A673 (cell line): ENCODE measurements at regions not wholly inside any gene's neighbourhood (a gene's known extent, or its start where the extent isn't known, plus 50 kb on each side); places are given as distances from the start of the nearest gene placed in this dataset.

Source experiments
- EZH2 ChIP-seq: fragments of 200-600 bp; sonication (generic); IDR thresholded peaks from 2 replicates; pipeline ENCODE4 v1.6.1; 2017; ENCODE audit warnings: borderline replicate concordance, low read depth, mild to moderate bottlenecking, mixed read lengths, antibody characterized with exemption, low read length; ENCODE audit not compliant: poor library complexity, severe bottlenecking
- TF ChIP-seq, protein P1 (sequence below): fragments of 300-800, 200-600 bp; sonication (generic); conservative IDR thresholded peaks from 2 replicates; pipeline ENCODE4 v1.5.1; 2017; ENCODE audit warnings: low read depth, mild to moderate bottlenecking, antibody characterized with exemption, low read length, moderate library complexity, mixed read lengths

DNA sequence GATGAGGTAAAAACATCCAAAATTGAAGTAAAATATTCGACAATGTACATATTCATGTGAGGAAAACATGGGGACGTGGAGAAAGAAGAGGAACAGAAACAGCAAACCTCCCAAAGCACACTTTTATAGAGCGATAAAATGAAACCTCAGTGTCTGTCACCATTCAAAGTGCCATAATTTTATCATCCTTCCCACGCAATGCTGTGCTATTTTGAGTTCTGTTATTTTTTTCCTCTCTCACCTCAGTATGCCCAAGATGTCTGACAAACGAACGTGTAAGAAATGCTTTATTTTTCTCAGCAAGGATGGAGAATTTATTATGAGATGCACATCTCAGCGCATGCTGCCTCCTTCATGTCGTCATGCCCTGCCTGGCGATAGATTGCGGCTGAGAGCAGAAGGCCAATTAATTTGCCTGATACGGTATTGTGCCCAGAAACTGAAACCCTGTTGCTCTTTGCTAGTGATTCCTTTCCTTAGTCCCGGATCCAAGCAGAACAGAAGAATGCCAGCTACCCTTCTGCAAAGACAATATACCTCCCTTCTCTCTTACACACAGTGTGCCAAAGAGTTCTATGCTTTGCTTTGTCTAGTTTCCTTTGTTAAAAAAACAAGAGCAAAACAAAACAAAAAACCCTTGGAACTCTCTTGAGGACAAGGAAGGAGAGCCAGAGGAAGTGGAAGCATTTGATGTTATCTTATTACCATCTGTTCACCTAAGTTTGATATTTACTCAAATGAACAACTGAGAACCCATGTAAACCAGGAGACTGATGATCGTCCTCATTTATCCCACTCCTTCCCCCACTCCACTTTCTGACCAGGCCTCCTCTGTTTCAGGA is 192.4 kb downstream of the SEMA6A start:
- TF ChIP-seq EZH2 = no peak
- TF ChIP-seq, protein P1, sequence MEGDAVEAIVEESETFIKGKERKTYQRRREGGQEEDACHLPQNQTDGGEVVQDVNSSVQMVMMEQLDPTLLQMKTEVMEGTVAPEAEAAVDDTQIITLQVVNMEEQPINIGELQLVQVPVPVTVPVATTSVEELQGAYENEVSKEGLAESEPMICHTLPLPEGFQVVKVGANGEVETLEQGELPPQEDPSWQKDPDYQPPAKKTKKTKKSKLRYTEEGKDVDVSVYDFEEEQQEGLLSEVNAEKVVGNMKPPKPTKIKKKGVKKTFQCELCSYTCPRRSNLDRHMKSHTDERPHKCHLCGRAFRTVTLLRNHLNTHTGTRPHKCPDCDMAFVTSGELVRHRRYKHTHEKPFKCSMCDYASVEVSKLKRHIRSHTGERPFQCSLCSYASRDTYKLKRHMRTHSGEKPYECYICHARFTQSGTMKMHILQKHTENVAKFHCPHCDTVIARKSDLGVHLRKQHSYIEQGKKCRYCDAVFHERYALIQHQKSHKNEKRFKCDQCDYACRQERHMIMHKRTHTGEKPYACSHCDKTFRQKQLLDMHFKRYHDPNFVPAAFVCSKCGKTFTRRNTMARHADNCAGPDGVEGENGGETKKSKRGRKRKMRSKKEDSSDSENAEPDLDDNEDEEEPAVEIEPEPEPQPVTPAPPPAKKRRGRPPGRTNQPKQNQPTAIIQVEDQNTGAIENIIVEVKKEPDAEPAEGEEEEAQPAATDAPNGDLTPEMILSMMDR = no peak
